ENCODE measurements at regions not wholly inside any gene's neighbourhood (a gene's known extent, or its start where the extent isn't known, plus 50 kb on each side); places are given as distances from the start of the nearest gene placed in this dataset. TPM values are rescaled to one million over a fixed set of nuclear protein-coding genes. Genes with fewer than 3 reads are reported as not detected.
"Not testable (repeated sequence)": the region's sequence is repeated elsewhere in the genome, so short reads cannot be mapped to it uniquely, and the experiment has no call there.

DNA sequence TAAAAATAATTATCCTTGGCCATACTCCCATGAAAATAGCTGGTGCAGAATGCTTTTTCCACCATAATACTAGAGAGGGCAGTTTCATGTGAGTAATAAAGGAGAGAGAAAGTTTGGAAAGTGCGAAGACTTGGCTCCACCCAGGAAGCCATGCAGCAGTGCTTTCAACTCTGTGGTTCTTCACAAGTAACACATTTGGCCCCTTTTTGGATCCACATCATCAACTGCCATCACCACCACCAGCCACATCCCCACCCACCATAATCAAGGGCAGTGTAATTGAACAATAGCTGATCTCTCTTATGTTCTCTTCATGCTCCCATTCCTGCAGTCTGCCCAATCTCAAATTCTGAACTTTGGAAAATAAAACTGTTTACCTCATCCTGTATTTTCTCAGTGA lies 637.3 kb downstream of the RPIA start:
- H3K36me3 ChIP-seq (ENCODE audit: control insufficient read depth, insufficient read depth, low read length) = not testable (repeated sequence)
- WGBS, 2 experiments (ENCODE audit: insufficient coverage in 1 of 2, insufficient read length in 1 of 2) = no CpG with 5 or more reads among the region's 1 CpG

More for the DNA sequence above, 637.3 kb downstream of the RPIA start:
- H3K27ac Mint-ChIP-seq; H3K27me3 ChIP-seq (ENCODE audit: control insufficient read depth, insufficient read depth, low read length, poor library complexity, severe bottlenecking); H3K9me3 Mint-ChIP-seq; DNase-seq; H3K4me3 ChIP-seq (ENCODE audit: low read length); H3K27ac ChIP-seq (ENCODE audit: low read depth, low read length); H3K4me1 ChIP-seq (ENCODE audit: control insufficient read depth, insufficient read depth, low read length); H3K9me3 ChIP-seq (ENCODE audit: control insufficient read depth, low read length); H3K36me3 Mint-ChIP-seq (ENCODE audit: low read depth); H3K9ac ChIP-seq (ENCODE audit: extremely low read depth, low read length, poor library complexity, severe bottlenecking); H3K4me3 Mint-ChIP-seq; H3K27me3 Mint-ChIP-seq (ENCODE audit: insufficient read depth); H3K4me1 Mint-ChIP-seq: not testable (repeated sequence)

Small RNA genes in the stretch of these regions (microRNA-seq; reads per million reads assigned to microRNA genes)
- not detected for gene MIR4436A (ENCODE audit: borderline microRNAs expressed)
